DMS114 treated with DMSO at 0.1 percent for 48 hours (cell line): ENCODE measurements at regions not wholly inside any gene's neighbourhood (a gene's known extent, or its start where the extent isn't known, plus 50 kb on each side); places are given as distances from the start of the nearest gene placed in this dataset.
"Not testable (repeated sequence)": the region's sequence is repeated elsewhere in the genome, so short reads cannot be mapped to it uniquely, and the experiment has no call there.

Source experiments
- DNase-seq: peaks from one replicate; lab custom pipeline; 2025; ENCODE audit not compliant: unreplicated experiment; lab: John Stamatoyannopoulos, UW

DNA sequence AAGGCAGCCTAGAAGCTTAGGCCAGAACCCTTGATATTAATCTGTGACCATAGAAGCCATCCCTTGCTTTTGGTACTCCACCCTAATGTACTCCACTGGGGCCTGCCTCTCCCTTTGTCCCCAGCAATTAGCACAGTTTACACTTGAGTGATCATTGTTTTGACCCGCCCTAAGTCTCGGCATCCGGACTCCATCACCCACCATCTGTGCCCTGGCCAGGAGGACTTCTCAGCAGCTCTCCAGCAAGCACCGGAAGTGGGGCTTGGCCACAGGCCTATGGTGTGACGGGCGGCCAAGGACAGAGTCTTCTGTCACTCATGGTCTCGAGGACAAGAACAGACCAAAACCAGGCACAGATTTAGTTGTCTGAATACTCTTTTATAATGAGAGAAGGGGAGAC, 126.5 kb upstream of the NTF3 start:
- DNase-seq, result no peak

DNA sequence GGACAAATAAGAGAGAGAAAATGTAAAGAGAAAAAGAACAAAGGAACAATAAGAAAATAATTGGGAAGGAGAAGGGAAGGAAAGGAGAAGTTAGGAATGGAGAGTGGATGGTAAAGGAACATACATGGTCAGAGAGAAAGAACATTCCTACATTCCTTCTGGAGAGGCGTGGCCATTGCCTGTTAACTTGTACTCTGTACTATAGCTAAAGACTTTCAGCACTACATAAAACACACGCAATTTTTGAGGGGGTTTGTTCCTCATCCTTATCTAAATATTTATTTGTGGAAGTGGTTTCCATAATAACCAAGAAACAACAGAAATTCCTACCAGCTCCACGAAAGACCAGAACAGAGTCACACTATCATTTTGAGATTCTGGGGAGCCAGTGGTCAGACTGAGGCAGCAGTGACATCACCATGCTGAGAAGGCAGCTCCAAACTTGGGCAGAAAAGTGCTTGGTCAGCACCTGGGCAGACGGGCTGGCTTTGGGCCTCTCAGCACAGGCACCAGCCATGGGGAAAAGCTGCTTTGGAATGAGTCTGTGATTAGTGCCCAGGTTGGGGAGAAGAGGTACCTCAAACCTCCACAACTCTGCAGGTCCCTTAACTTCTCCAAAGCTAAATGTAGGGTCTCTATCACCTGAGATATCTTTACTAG, 125.9 kb upstream of the NTF3 start:
- DNase-seq, result no peak

- no peak for DNase-seq
Observed at GRCh38 chr12:5307065-5307464, 124.8 kb upstream of the NTF3 start.

- DNase-seq, result no peak
Observed at GRCh38 chr12:5308216-5308615, 123.7 kb upstream of the NTF3 start.

DNA sequence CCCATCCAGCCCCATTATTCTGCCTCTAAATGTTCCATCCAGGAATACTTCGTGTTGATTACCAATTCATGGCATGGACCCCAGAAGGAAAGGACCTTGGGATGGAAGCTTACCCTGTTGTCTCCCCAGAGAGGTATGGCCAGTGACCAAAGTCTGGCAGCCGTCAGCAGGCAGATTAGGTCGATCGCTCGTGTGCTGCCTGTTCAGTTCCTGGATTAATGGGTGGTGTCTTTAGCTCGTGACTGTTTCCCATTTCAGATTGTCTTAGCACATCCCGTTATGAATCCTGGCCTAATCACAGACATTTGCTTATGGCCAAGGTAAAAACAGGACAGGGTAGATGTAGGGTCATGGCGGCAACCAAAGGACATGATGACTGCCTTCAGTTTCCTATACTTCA, 122.9 kb upstream of the NTF3 start:
- DNase-seq, result no peak

- no peak for DNase-seq
Observed at GRCh38 chr12:5309654-5310053, 122.3 kb upstream of the NTF3 start.

GRCh38 chr12:5310151-5310550, 121.8 kb upstream of the NTF3 start:
- no peak for DNase-seq

GRCh38 chr12:5317556-5317955, 114.4 kb upstream of the NTF3 start:
- DNase-seq, result no peak

GRCh38 chr12:5318874-5319273, 113.0 kb upstream of the NTF3 start:
- no peak for DNase-seq

DNA sequence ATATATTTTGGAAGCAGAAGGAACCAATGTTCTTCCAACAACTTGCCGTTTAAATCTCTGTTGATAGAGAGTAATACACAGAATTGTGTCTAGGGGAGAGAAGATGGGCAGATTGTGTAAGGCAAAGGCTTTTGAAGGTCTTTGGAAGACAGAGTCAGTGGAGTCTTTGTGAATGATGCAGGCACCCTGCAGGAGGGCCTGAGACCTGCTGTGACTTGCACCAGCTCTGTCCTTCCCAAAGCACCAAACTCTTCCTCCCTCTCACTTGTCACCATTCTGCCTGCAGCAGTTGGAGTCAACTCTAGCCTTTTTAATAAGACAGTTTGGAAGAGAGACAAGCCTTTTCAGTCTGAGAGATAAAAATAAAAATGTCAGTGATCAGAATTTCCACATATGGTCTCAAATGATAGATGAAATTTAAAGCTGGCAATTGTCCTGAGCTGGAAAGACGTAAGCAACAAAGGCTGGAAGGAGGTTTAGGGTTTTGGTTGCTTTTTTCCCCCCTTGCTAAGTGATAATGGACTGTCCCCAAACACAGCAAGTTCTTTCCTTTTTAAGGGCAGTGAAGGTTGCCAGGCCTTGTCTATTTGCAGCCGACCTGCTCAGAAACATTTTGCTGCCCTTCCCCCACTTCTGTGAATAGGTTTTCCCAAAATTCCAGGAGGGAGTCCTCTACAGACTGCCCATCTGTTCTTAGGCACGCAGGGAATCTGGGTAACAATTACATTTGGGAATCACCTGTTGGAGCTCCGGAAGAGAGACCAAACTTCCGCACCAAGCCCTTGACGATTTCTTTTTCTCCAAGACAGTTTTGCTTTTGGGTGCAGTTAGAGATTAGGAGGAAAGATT, 103.0 kb upstream of the NTF3 start:
- DNase-seq, result no peak

- no peak for DNase-seq
Observed at GRCh38 chr12:5332551-5332950, 99.4 kb upstream of the NTF3 start.

DNA sequence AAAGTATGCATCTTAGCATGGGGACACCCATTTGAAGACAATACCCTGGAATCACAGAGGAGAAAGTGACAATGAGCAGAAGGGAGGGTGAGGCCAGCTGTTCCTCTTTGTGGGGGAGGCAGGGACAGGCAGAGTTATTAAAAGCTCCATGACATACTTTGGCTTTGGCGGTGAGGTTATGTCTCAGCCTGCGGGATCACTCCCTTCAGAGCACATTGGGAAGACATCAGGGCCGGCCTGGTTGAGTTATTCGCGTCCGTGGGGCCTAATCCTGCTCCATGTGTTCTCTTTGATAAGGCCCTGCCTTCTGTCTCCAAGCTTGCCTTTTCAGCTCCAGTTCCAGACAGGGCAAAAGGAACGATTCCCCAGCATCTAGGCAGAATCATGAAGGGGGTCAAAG, 98.8 kb upstream of the NTF3 start:
- no peak for DNase-seq

- no peak for DNase-seq
Observed at GRCh38 chr12:5335069-5335468, 96.8 kb upstream of the NTF3 start.

DNA sequence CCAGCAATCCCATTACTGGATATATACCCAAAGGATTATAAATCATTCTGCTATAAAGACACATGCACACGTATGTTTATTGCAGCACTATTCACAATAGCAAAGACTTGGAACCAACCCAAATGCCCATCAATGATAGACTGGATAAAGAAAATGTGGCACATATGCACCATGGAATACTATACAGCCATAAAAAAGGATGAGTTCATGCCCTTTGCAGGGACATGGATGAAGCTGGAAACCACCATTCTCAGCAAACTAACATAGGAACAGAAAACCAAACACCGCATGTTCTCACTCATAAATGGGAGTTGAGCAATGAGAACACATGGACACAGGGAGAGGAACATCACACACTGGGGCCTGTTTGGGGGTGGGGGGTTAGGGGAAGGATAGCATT, 90.8 kb upstream of the NTF3 start:
- not testable (repeated sequence) for DNase-seq

- DNase-seq, result no peak
Observed at GRCh38 chr12:5343711-5344110, 88.2 kb upstream of the NTF3 start.

DNA sequence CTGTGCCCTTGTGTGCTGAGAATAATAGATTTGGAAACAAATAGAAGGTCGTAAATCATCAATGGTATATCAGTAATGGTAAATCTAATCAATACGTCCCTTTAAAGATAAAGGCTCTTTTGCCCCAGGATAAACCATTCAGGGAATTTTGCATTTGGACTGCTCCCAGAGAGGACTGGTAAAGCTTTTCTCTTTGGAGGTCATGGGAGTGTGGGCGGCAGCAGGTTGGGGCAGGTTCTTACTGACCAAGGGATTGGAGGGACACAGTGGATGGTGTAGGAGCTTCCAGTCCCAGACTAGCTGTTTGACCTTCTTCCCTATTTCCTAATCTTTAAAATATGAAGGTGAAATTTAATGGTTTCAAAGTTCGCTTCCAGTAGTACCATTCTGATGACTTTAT, 87.8 kb upstream of the NTF3 start:
- DNase-seq, result no peak

DNA sequence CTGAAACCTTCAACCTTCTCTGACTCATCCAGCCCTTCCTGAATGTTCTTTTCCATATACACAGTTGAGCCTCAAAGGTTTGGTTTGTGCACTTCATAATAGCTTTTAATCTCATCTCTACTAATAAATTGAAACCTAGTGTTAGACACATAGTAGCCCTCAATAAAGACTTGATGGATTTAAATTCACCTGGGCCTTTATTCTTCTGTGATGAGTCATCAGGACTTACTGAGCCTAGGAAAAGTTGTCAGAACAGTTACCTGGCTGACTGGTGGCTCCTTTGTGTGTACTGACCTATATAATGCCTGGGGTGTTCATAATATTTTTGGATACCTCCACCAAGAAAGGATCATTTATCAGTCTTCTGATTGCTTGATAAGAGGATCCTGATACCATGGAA, 86.4 kb upstream of the NTF3 start:
- DNase-seq, result no peak

- DNase-seq, result no peak
Observed at GRCh38 chr12:5348057-5348456, 83.9 kb upstream of the NTF3 start.

- no peak for DNase-seq
Observed at GRCh38 chr12:5348491-5348890, 83.4 kb upstream of the NTF3 start.

DNA sequence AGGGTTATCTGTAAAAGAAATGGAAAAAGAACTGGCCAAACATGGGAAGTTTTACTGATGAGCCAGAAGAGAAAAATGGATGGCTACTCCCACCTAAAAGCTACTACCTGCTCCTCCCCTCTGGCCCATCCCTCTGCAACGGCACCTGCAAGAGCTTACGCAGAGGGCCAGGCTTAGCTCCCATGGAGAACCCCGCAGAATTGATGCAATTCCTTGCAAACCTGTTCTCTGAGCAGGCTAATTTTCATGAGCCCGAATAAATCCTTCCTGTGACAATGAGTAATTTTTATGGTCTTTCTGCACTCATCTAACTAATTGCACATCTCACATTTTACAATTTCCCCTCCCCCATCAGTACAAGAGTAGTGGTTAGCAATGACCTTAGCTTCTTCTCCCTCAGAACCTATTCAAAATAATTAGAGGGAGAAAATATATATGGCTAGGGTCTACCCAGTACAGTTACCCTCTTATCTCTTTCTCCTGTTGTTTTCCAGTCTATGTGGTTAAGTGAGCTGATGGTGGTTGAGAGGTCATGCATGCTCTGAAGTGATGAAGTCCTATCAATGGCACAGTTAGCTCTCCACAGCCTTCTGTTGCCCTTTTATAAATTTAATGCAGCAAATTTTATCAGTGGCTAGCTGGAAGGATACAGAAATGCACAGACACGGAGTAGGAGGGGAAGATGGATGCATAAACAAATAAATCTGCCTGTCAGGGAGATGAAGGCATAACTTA, 67.7 kb upstream of the NTF3 start:
- DNase-seq, result no peak

- no peak for DNase-seq
Observed at GRCh38 chr12:5369298-5369697, 62.6 kb upstream of the NTF3 start.

- DNase-seq, result no peak
Observed at GRCh38 chr12:5371631-5372030, 60.3 kb upstream of the NTF3 start.
